IgD-negative memory B cell (primary cell): ENCODE measurements at regions not wholly inside any gene's neighbourhood (a gene's known extent, or its start where the extent isn't known, plus 50 kb on each side); places are given as distances from the start of the nearest gene placed in this dataset.

Experiments
- H3K27ac Mint-ChIP-seq, 3 donors: one replicate each; pipeline ENCODE4 v1.8.0; 2020 to 2022; ENCODE audit warnings: mild to moderate bottlenecking in 3 of 3, mixed read lengths in 3 of 3, moderate library complexity in 1 of 3
- H3K27me3 Mint-ChIP-seq: one replicate; pipeline ENCODE4 v1.8.0; 2021; ENCODE audit warnings: mixed read lengths
- H3K36me3 Mint-ChIP-seq: one replicate; pipeline ENCODE4 v1.8.0; 2020; ENCODE audit warnings: mild to moderate bottlenecking, mixed read lengths
- H3K4me1 Mint-ChIP-seq, 3 donors: one replicate each; pipeline ENCODE4 v1.8.0; 2020 to 2022; ENCODE audit warnings: mixed read lengths in 3 of 3, mild to moderate bottlenecking in 1 of 3
- H3K4me3 Mint-ChIP-seq, 4 donors: one replicate each; pipeline ENCODE4 v1.8.0; 2020 to 2022; ENCODE audit warnings: mild to moderate bottlenecking in 4 of 4, mixed read lengths in 4 of 4, moderate library complexity in 3 of 4
- H3K9me3 Mint-ChIP-seq, 3 donors: one replicate each; pipeline ENCODE4 v1.8.0; 2020 to 2021; ENCODE audit warnings: mixed read lengths in 3 of 3, mild to moderate bottlenecking in 1 of 3

DNA sequence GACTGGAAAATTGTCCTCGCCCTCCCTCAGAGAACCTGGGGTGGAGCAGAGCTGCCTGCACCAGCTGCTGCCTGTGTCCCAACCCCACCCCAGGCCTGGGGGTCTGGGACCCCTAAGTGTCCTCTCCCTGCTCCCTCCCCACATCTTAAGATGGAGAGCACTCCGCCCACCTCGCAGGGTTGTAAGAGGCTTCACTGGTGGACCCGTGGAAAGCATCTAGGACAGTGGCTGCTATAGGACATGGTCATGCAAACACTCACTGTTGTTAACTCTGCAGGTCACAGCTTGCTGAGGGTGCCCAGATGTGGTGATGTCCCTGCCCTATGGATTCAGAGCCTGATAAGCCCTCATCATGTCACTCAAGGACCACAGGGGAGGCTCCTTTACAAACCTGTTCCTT, 62.0 kb upstream of the ARNT2 start:
- no peak overlapping the region for H3K4me3 Mint-ChIP-seq
- no peaks in the 10 kb centered on the region for H3K36me3 Mint-ChIP-seq
- H3K27ac Mint-ChIP-seq, result no peak overlapping the region
- H3K4me1 Mint-ChIP-seq, result no peaks in the 10 kb centered on the region
- peaks cover 15% of the 10 kb centered on the region for H3K27me3 Mint-ChIP-seq
- no peaks in the 10 kb centered on the region for H3K9me3 Mint-ChIP-seq

DNA sequence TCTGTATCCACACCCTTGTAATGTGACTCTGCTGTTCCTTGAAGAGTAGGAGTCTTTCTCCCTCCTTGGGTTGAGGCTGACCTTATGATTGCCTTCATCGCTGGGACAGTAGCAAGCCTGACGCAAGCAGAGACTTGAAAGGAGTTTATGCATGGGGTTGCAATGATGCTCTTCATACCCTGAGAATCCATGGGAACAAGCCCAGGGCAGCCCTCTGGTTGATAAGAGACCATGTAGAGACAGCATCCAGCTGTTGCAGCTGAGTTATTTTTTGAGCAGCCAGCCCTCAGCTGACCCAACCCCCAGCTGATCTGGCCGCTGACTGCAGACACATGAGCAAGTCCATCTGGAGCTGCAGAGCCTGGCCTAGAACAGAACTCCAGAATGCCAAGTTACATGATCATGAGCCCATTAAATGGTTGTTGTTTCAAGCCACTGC, 60.6 kb upstream of the ARNT2 start:
- Mint-ChIP-seq H3K4me3 (no peak overlapping the region), H3K9me3 (no peaks in the 10 kb centered on the region), H3K27me3 (peaks cover 15% of the 10 kb centered on the region), H3K4me1 (no peaks in the 10 kb centered on the region), H3K27ac (no peak overlapping the region), H3K36me3 (no peaks in the 10 kb centered on the region)

GRCh38 chr15:80350941-80351610, 53.1 kb upstream of the ARNT2 start:
- Mint-ChIP-seq H3K4me3 (no peak overlapping the region), H3K27ac (no peak overlapping the region), H3K27me3 (peaks cover 7% of the 10 kb centered on the region), H3K36me3 (no peaks in the 10 kb centered on the region), H3K9me3 (peaks cover 0 to 3% (median 0%) of the 10 kb centered on the region in 3 donors), H3K4me1 (no peaks in the 10 kb centered on the region)
